GM12872 (cell line): ENCODE measurements at regions not wholly inside any gene's neighbourhood (a gene's known extent, or its start where the extent isn't known, plus 50 kb on each side); places are given as distances from the start of the nearest gene placed in this dataset.
A peak's percentile ranks its signal among the peaks of the same experiment; 100 is the strongest.

Source experiments
- CTCF ChIP-seq: IDR thresholded peaks from 3 replicates; pipeline ENCODE4 v1.5.1; 2011; ENCODE audit warnings: low read depth, mild to moderate bottlenecking, low read length, moderate library complexity; ENCODE audit not compliant: insufficient read depth

GRCh38 chr4:159476886-159477285 lies 374.0 kb downstream of the RAPGEF2 start:
- TF ChIP-seq CTCF = no peak

GRCh38 chr4:159480826-159481225 lies 377.9 kb downstream of the RAPGEF2 start:
- no peak for TF ChIP-seq CTCF

- no peak for TF ChIP-seq CTCF
Observed at GRCh38 chr4:159481936-159482335, 379.1 kb downstream of the RAPGEF2 start.

- TF ChIP-seq CTCF = no peak
Observed at GRCh38 chr4:159483110-159483781, 380.4 kb downstream of the RAPGEF2 start.

GRCh38 chr4:159483782-159484741 lies 381.2 kb downstream of the RAPGEF2 start:
- TF ChIP-seq CTCF = no peak

GRCh38 chr4:159484864-159485263 lies 382.0 kb downstream of the RAPGEF2 start:
- TF ChIP-seq CTCF = no peak

GRCh38 chr4:159487284-159487747 lies 384.4 kb downstream of the RAPGEF2 start:
- peak; percentile 83 for TF ChIP-seq CTCF
